ENCODE measurements at regions not wholly inside any gene's neighbourhood (a gene's known extent, or its start where the extent isn't known, plus 50 kb on each side); places are given as distances from the start of the nearest gene placed in this dataset.

- H3K4me3 ChIP-seq (ENCODE audit: insufficient read depth, low read length) = no peak overlapping the region
- no peak for TF ChIP-seq CTCF (IDR thresholded peaks at IDR 0.05; ENCODE audit: extremely low read depth, low read depth, low read length)
- no peaks in the 10 kb centered on the region for H3K9me3 ChIP-seq (ENCODE audit: low read depth, low read length)
- DNase-seq (ENCODE audit: insufficient read length, low spot score, missing footprints) = no peak
- no peaks in the 10 kb centered on the region for H3K79me2 ChIP-seq (ENCODE audit: insufficient read depth, low read length)
- H4K20me1 ChIP-seq (ENCODE audit: insufficient read depth, low read length) = no peaks in the 10 kb centered on the region
- no peak overlapping the region for H3K27ac ChIP-seq (ENCODE audit: low read depth, low read length)
- H3K27me3 ChIP-seq (ENCODE audit: insufficient read depth, low read length) = no peaks in the 10 kb centered on the region
- H3K36me3 ChIP-seq (ENCODE audit: insufficient read depth, low read length) = no peaks in the 10 kb centered on the region
- H3K4me2 ChIP-seq (ENCODE audit: insufficient read depth, low read length) = no peak overlapping the region
- no peak overlapping the region for H2AFZ ChIP-seq (ENCODE audit: low read length)
- H3K4me1 ChIP-seq (ENCODE audit: insufficient read depth, low read length) = peaks cover 17% of the 10 kb centered on the region
These were observed 291.9 kb upstream of the TENM3 start for GRCh38 chr4:181951265-181951664.

- peak overlapping the region; percentile 37 for H3K4me2 ChIP-seq (ENCODE audit: insufficient read depth, low read length)
These were observed 290.7 kb upstream of the TENM3 start for GRCh38 chr4:181952478-181952877.

GRCh38 chr4:181956512-181956911 lies 286.7 kb upstream of the TENM3 start:
- no peaks in the 10 kb centered on the region for H4K20me1 ChIP-seq (ENCODE audit: insufficient read depth, low read length)
- peaks cover 55% of the 10 kb centered on the region for H3K4me1 ChIP-seq (ENCODE audit: insufficient read depth, low read length)
- no peak for DNase-seq (ENCODE audit: insufficient read length, low spot score, missing footprints)

More at GRCh38 chr4:181952478-181952877, 290.7 kb upstream of the TENM3 start:
- H3K4me3 ChIP-seq (ENCODE audit: insufficient read depth, low read length) = no peak overlapping the region
- peak; percentile 76 for DNase-seq (ENCODE audit: insufficient read length, low spot score, missing footprints)
- H4K20me1 ChIP-seq (ENCODE audit: insufficient read depth, low read length) = no peaks in the 10 kb centered on the region
- TF ChIP-seq CTCF (IDR thresholded peaks at IDR 0.05; ENCODE audit: extremely low read depth, low read depth, low read length) = no peak
- peak overlapping the region; percentile 69 for H3K27ac ChIP-seq (ENCODE audit: low read depth, low read length)
- no peaks in the 10 kb centered on the region for H3K27me3 ChIP-seq (ENCODE audit: insufficient read depth, low read length)
- peak overlapping the region; percentile 77 for H2AFZ ChIP-seq (ENCODE audit: low read length)
- no peaks in the 10 kb centered on the region for H3K36me3 ChIP-seq (ENCODE audit: insufficient read depth, low read length)
- H3K79me2 ChIP-seq (ENCODE audit: insufficient read depth, low read length) = no peaks in the 10 kb centered on the region
- peaks cover 27% of the 10 kb centered on the region for H3K4me1 ChIP-seq (ENCODE audit: insufficient read depth, low read length)
- H3K9me3 ChIP-seq (ENCODE audit: low read depth, low read length) = no peaks in the 10 kb centered on the region

GRCh38 chr4:181957088-181957487 lies 286.1 kb upstream of the TENM3 start:
- H3K79me2 ChIP-seq (ENCODE audit: insufficient read depth, low read length) = no peaks in the 10 kb centered on the region
- TF ChIP-seq CTCF (IDR thresholded peaks at IDR 0.05; ENCODE audit: extremely low read depth, low read depth, low read length) = no peak
- H3K36me3 ChIP-seq (ENCODE audit: insufficient read depth, low read length) = no peaks in the 10 kb centered on the region
- H3K4me1 ChIP-seq (ENCODE audit: insufficient read depth, low read length) = peaks cover 49% of the 10 kb centered on the region
- H4K20me1 ChIP-seq (ENCODE audit: insufficient read depth, low read length) = no peaks in the 10 kb centered on the region
- no peaks in the 10 kb centered on the region for H3K9me3 ChIP-seq (ENCODE audit: low read depth, low read length)
- H3K4me2 ChIP-seq (ENCODE audit: insufficient read depth, low read length) = peak overlapping the region; percentile 46
- H3K27me3 ChIP-seq (ENCODE audit: insufficient read depth, low read length) = no peaks in the 10 kb centered on the region
- peak overlapping the region; percentile 74 for H3K27ac ChIP-seq (ENCODE audit: low read depth, low read length)
- no peak for DNase-seq (ENCODE audit: insufficient read length, low spot score, missing footprints)
- no peak overlapping the region for H3K4me3 ChIP-seq (ENCODE audit: insufficient read depth, low read length)
- H2AFZ ChIP-seq (ENCODE audit: low read length) = no peak overlapping the region

More at GRCh38 chr4:181956512-181956911, 286.7 kb upstream of the TENM3 start:
- Histone ChIP-seq H3K79me2 (ENCODE audit: insufficient read depth, low read length) (no peaks in the 10 kb centered on the region), H3K27me3 (ENCODE audit: insufficient read depth, low read length) (no peaks in the 10 kb centered on the region), H3K27ac (ENCODE audit: low read depth, low read length) (no peak overlapping the region), H2AFZ (ENCODE audit: low read length) (no peak overlapping the region), H3K9me3 (ENCODE audit: low read depth, low read length) (no peaks in the 10 kb centered on the region), H3K36me3 (ENCODE audit: insufficient read depth, low read length) (no peaks in the 10 kb centered on the region), H3K4me3 (ENCODE audit: insufficient read depth, low read length) (no peak overlapping the region), H3K4me2 (ENCODE audit: insufficient read depth, low read length) (peak overlapping the region; percentile 46)
- TF ChIP-seq CTCF (IDR thresholded peaks at IDR 0.05; ENCODE audit: extremely low read depth, low read depth, low read length) = no peak
